ENCODE measurements at regions not wholly inside any gene's neighbourhood (a gene's known extent, or its start where the extent isn't known, plus 50 kb on each side); places are given as distances from the start of the nearest gene placed in this dataset.

GRCh38 chr7:24455813-24456525 lies 117.3 kb upstream of the PALS2 start:
- TF ChIP-seq CTCF (IDR thresholded peaks at IDR 0.05) (no peak), ZFX (IDR thresholded peaks at IDR 0.05; ENCODE audit: borderline replicate concordance) (no peak)

Data from 22Rv1 (cell line).